Progenitor cell of endocrine pancreas (in vitro differentiated cells): ENCODE measurements at regions not wholly inside any gene's neighbourhood (a gene's known extent, or its start where the extent isn't known, plus 50 kb on each side); places are given as distances from the start of the nearest gene placed in this dataset.
"Not testable (repeated sequence)": the region's sequence is repeated elsewhere in the genome, so short reads cannot be mapped to it uniquely, and the experiment has no call there.

Experiments
- DNase-seq: peaks from one replicate; pipeline ENCODE4 v3.0.0; 2021; ENCODE audit warnings: low spot score; ENCODE audit not compliant: unreplicated experiment
- H3K27ac Mint-ChIP-seq: 2 replicates; pipeline ENCODE4 v1.8.0; 2021; ENCODE audit warnings: mild to moderate bottlenecking, moderate library complexity, mixed read lengths
- H3K27me3 Mint-ChIP-seq: 2 replicates; pipeline ENCODE4 v1.8.0; 2021; ENCODE audit warnings: mixed read lengths
- H3K36me3 Mint-ChIP-seq: 2 replicates; pipeline ENCODE4 v1.8.0; 2022; ENCODE audit warnings: mixed read lengths; ENCODE audit not compliant: insufficient read depth
- H3K4me1 Mint-ChIP-seq: 2 replicates; pipeline ENCODE4 v1.8.0; 2021; ENCODE audit warnings: low read depth, mixed read lengths
- H3K4me3 Mint-ChIP-seq: 2 replicates; pipeline ENCODE4 v1.8.0; 2021; ENCODE audit warnings: low read depth, mild to moderate bottlenecking, moderate library complexity, mixed read lengths
- H3K9me3 Mint-ChIP-seq: 2 replicates; pipeline ENCODE4 v1.8.0; 2021; ENCODE audit warnings: low read depth, mixed read lengths
- TF ChIP-seq, protein P1 (sequence below): fragments of 200-600 bp; sonication (generic); IDR thresholded peaks from one replicate; pipeline ENCODE4 v1.5.0; 2021; ENCODE audit warnings: antibody characterized with exemption, mild to moderate bottlenecking; ENCODE audit not compliant: unreplicated experiment

DNA sequence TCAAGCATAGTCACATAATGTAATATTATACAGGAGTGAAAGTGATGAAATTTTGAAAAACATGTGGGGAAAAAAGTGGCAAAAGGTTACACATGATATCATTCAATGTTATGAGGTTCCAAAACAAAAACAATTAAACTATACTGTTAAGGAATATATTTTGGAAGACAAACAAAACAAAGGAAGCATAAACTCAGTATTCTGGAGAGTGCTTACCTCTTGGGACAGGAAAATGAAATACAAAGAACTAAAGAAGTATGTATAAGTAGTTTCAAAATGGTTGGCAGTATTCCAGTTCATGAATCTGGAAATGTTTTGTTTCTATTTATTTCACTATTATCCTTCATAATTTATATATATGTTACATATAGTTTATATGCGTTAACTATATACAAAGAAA is 213.5 kb downstream of the MOXD1 start:
- H3K27ac Mint-ChIP-seq, result no peak overlapping the region
- peaks cover 8% of the 10 kb centered on the region for H3K9me3 Mint-ChIP-seq
- no peak overlapping the region for H3K4me3 Mint-ChIP-seq
- TF ChIP-seq, protein P1, sequence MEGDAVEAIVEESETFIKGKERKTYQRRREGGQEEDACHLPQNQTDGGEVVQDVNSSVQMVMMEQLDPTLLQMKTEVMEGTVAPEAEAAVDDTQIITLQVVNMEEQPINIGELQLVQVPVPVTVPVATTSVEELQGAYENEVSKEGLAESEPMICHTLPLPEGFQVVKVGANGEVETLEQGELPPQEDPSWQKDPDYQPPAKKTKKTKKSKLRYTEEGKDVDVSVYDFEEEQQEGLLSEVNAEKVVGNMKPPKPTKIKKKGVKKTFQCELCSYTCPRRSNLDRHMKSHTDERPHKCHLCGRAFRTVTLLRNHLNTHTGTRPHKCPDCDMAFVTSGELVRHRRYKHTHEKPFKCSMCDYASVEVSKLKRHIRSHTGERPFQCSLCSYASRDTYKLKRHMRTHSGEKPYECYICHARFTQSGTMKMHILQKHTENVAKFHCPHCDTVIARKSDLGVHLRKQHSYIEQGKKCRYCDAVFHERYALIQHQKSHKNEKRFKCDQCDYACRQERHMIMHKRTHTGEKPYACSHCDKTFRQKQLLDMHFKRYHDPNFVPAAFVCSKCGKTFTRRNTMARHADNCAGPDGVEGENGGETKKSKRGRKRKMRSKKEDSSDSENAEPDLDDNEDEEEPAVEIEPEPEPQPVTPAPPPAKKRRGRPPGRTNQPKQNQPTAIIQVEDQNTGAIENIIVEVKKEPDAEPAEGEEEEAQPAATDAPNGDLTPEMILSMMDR, result no peak
- no peak for DNase-seq
- no peaks in the 10 kb centered on the region for H3K4me1 Mint-ChIP-seq
- H3K27me3 Mint-ChIP-seq, result no peaks in the 10 kb centered on the region
- H3K36me3 Mint-ChIP-seq, result no peaks in the 10 kb centered on the region

DNA sequence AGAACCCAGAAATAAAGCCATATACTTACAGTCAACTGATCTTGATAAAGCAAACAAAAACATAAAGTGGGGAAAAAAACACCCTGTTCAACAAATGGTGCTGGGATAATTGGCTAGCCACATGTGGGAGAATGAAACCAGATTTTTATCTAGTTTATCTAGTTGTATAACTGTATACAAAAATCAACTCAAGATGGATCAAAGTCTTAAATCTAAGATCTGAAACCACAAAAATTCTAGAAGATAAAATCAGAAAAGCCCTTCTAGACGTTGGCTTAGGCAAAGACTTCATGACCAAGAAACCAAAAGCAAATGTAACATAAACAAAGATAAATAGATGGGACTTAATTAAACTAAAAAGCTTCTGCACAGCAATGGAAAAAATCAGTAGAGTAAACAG is 216.3 kb downstream of the MOXD1 start:
- H3K27me3 Mint-ChIP-seq, H3K4me3 Mint-ChIP-seq, H3K4me1 Mint-ChIP-seq, H3K36me3 Mint-ChIP-seq, DNase-seq, H3K27ac Mint-ChIP-seq: not testable (repeated sequence)
- H3K9me3 Mint-ChIP-seq, result peaks cover 21% of the 10 kb centered on the region

DNA sequence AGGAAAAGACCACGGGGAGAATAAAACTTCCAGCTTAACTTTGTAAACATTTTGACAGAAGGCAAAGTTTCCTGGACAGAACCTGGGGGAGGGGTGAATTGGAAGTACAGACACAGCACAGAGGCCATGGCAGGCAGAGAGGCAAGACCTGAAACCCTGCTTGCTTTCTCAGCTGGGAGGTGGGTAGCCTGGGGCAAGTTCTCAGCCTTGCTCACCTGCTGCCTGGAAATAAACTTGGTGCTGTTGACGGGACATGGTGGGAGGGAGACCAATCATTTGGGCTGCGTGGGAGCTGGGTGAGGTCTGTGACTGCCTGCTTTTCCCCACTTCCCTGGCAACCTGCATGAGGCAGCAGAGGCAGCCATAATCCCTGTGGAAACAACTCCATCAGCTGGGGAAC is 221.3 kb downstream of the MOXD1 start:
- Mint-ChIP-seq H3K27me3 (no peaks in the 10 kb centered on the region), H3K9me3 (peaks cover 53% of the 10 kb centered on the region), H3K36me3 (peaks cover 5% of the 10 kb centered on the region), H3K4me3 (no peak overlapping the region), H3K27ac (no peak overlapping the region), H3K4me1 (no peaks in the 10 kb centered on the region)
- no peak for DNase-seq
- TF ChIP-seq, protein P1, result no peak

DNA sequence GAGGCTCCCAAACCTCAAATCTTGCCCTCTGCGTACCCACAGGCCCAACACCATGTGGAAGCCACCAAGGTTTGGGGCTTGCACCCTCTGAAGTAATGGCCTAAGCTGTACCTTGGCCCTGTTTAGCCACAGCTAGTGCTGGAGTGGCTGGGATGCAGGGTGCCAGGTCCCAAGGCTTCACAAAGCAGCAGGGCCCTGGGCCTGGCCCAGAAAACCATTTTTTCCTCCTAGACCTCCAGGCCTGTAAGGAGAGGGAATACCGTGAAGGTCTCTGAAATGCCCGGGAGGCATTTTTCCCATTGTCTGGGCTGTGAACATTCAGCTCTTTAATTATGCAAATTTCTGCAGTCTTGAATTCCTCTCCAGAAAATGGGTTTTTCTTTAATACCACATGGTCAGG is 223.7 kb upstream of the CCN2 start:
- H3K27ac Mint-ChIP-seq, result no peak overlapping the region
- H3K27me3 Mint-ChIP-seq, result no peaks in the 10 kb centered on the region
- TF ChIP-seq, protein P1, result no peak
- DNase-seq, result no peak
- H3K4me3 Mint-ChIP-seq, result no peak overlapping the region
- peaks cover 39% of the 10 kb centered on the region for H3K9me3 Mint-ChIP-seq
- peaks cover 5% of the 10 kb centered on the region for H3K36me3 Mint-ChIP-seq
- no peaks in the 10 kb centered on the region for H3K4me1 Mint-ChIP-seq

DNA sequence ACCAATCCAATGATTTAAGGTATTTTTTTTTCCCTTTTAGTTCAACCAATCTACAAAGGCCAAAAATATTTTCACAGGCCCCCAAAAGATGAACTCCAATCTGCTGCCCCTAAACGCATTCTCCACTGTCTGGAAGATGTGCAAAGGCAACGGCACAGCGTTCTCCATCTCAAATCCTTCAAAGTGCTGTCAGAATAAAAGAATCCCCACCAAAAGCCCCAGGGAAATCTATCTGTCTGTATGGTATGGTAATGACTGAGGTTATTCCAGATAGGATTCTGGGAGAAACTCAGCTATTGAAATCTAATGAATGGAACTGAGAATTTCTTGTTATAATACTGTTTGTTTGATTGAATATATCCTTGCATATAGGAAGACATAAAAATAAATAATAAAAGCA is 217.8 kb upstream of the CCN2 start:
- no peak overlapping the region for H3K27ac Mint-ChIP-seq
- no peak overlapping the region for H3K4me3 Mint-ChIP-seq
- TF ChIP-seq, protein P1, result no peak
- no peak for DNase-seq
- no peaks in the 10 kb centered on the region for H3K36me3 Mint-ChIP-seq
- H3K9me3 Mint-ChIP-seq, result peaks cover 9% of the 10 kb centered on the region
- H3K27me3 Mint-ChIP-seq, result no peaks in the 10 kb centered on the region
- peaks cover 4% of the 10 kb centered on the region for H3K4me1 Mint-ChIP-seq

DNA sequence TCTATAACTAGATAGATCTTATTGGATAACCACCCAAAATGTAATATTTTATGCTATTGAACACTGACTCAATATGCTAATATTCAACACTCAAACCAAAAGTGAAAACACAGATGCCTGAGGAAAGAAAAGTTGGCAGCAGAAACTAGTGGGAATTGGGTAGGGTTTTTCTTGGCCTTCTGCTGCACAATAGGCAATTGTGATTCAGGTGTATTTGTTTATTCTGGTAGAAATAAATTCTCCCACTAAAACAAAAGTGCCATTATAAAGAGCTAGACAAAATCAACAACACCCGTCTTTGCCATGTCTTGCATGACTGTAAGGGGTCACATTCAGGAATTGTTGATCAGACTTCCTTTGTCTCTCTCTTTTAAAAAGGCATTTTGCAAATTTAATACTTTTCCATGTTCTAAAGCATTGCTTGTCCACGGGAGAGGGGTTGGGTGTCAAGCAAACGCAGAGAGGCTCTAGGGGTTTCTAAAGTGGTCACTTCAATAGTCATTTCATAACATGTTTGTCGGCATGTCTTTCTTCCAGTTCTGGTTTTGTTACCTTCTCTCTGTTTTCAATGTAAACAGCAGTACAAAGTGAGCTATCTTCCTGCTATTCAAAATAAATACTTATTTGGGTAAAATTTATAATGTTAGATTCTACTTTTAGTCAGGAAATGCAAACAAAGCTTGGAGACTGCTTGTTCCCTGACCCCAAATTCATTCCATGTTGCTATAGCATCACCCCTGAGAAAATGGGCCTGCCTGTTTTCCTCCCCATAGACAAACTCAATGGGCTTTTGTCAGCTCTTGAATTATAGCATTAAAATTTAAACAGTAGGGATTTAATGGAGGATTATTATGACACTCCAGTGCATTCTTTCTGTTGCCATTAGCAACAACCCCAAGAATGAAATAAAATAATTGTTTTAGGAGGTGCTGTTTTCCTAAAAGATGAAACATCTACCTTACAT is 217.0 kb upstream of the CCN2 start:
- no peak overlapping the region for H3K4me3 Mint-ChIP-seq
- TF ChIP-seq, protein P1, result no peak
- peaks cover 5% of the 10 kb centered on the region for H3K9me3 Mint-ChIP-seq
- peaks cover 4% of the 10 kb centered on the region for H3K4me1 Mint-ChIP-seq
- H3K27me3 Mint-ChIP-seq, result no peaks in the 10 kb centered on the region
- no peak for DNase-seq
- H3K27ac Mint-ChIP-seq, result no peak overlapping the region
- H3K36me3 Mint-ChIP-seq, result no peaks in the 10 kb centered on the region
